CD4-positive, alpha-beta T cell (primary cell): ENCODE measurements at regions not wholly inside any gene's neighbourhood (a gene's known extent, or its start where the extent isn't known, plus 50 kb on each side); places are given as distances from the start of the nearest gene placed in this dataset.

Source experiments
- ATAC-seq: fragments of 200-7000 bp; cut with Tn5 transposase; one replicate; pipeline ENCODE4 v1.10.0; 2022; ENCODE audit warnings: mild to moderate bottlenecking; ENCODE audit not compliant: poor library complexity
- CTCF ChIA-PET: fragments of 350-600 bp; sonication (Branson Sonifier 250); formaldehyde crosslinking; loops from one replicate; lab custom pipeline; 2021; ENCODE audit warnings: antibody characterized with exemption, inconsistent platforms; lab: Charles Lee
- POLR2A ChIA-PET: fragments of 350-600 bp; sonication (Branson Sonifier 250); formaldehyde crosslinking; loops from one replicate; lab custom pipeline; 2021; ENCODE audit warnings: antibody characterized with exemption, inconsistent platforms; lab: Charles Lee
- DNase-seq, 14 experiments: peaks; one replicate each; pipeline ENCODE4 v3.0.0-alpha.2; 2013 to 2020; ENCODE audit warnings: mixed read lengths in 2 of 14
- H3K27ac ChIP-seq, 2 donors: one replicate each; pipeline versions ENCODE4 v1.5.1 to v1.7.0; 2013; ENCODE audit warnings: low read length in 2 of 2, low read depth in 1 of 2, mild to moderate bottlenecking in 1 of 2
- H3K27me3 ChIP-seq, 2 experiments: 1 replicate in 1 of 2; 2 replicates in 1 of 2; pipeline versions ENCODE4 v1.6.1 to v1.7.0; 2013; ENCODE audit warnings: low read length in 2 of 2, control low read depth in 1 of 2, mild to moderate bottlenecking in 1 of 2, moderate library complexity in 1 of 2; ENCODE audit not compliant: insufficient read depth in 2 of 2, control insufficient read depth in 1 of 2
- H3K36me3 ChIP-seq: one replicate; pipeline ENCODE4 v1.6.1; 2013; ENCODE audit warnings: low read length, control low read depth; ENCODE audit not compliant: insufficient read depth
- H3K4me1 ChIP-seq: one replicate; pipeline ENCODE4 v1.6.1; 2013; ENCODE audit warnings: low read length, control low read depth; ENCODE audit not compliant: insufficient read depth
- H3K4me3 ChIP-seq: one replicate; pipeline ENCODE4 v1.5.1; 2013; ENCODE audit warnings: mild to moderate bottlenecking, low read length, moderate library complexity
- H3K9me3 ChIP-seq, 2 experiments: 1 replicate in 1 of 2; 2 replicates in 1 of 2; pipeline versions ENCODE4 v1.6.1 to v1.7.0; 2013; ENCODE audit warnings: low read length in 2 of 2, mild to moderate bottlenecking in 2 of 2, control low read depth in 1 of 2, moderate library complexity in 1 of 2; ENCODE audit not compliant: control insufficient read depth in 1 of 2, insufficient read depth in 1 of 2
- H3K27ac Mint-ChIP-seq: one replicate; pipeline ENCODE4 v1.8.0; 2020; ENCODE audit warnings: mixed read lengths
- H3K27me3 Mint-ChIP-seq: one replicate; pipeline ENCODE4 v1.8.0; 2021; ENCODE audit warnings: mixed read lengths
- H3K36me3 Mint-ChIP-seq: one replicate; pipeline ENCODE4 v1.8.0; 2021; ENCODE audit warnings: low read depth, mixed read lengths
- H3K4me1 Mint-ChIP-seq: one replicate; pipeline ENCODE4 v1.8.0; 2021; ENCODE audit warnings: low read depth, mixed read lengths
- H3K4me3 Mint-ChIP-seq: one replicate; pipeline ENCODE4 v1.8.0; 2020; ENCODE audit warnings: mild to moderate bottlenecking, mixed read lengths
- H3K9me3 Mint-ChIP-seq: one replicate; pipeline ENCODE4 v1.8.0; 2020; ENCODE audit warnings: mixed read lengths
- intact Hi-C, 2 experiments: fragments of 100-400 bp; cut with DNase I in 1 of 2; cut with micrococcal nuclease in 1 of 2; formaldehyde crosslinking; loops; one replicate each; pipeline versions ENCODE4 v1.15.1 to v1.9.0; 2023 to 2025; cut with DNase I, micrococcal nuclease
- TF ChIP-seq, protein P1 (sequence below): fragments of 200-600 bp; IDR thresholded peaks from one replicate; pipeline ENCODE4 v1.8.0; 2022; ENCODE audit warnings: antibody characterized with exemption, mild to moderate bottlenecking

DNA sequence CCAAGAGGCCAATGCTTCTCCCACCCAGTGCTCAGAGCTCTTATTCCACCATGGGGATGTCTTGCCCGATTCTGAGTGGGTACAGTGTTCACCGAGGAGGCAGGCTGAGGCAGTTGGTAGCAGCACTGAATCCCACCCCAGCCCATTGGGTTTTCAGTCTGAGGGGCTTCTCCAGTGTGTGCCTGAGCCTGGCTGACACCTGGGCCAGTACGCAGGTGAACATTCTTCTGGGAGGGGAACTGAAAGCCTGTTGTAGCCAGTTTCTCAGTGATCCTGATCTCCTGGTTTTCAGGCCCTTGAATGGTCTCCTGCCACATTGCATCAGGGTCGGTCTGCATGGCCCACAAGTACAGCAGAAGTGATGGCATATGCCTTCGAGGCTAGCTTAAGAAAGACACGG lies 98.2 kb downstream of the TMEM17 start:
- H3K9me3 Mint-ChIP-seq, result no peaks in the 10 kb centered on the region
- intact Hi-C loops, result loop anchor here in 1 of 2 experiments (10.0 kb wide), 1 partner anchor 233 kb away; no protein-coding TSS in a partner anchor

DNA sequence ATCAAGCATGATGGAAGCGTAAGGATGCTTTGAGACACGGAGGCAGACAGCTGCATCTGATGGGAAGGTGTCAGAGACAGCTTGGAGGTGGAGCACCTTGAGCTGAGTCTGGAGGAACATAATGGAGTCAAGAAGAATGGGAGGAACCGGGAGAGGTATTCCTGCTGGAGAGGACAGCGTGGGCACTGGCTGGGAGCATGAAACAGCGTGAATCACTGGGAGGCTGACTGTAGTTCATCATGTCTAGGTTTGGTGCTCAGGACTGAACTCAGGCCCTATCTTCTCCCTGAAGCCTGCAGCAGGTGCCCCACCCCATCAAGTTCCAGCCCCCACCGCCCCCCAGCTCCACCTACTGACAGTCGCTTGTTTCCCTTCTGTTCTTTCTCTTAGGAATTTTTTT lies 98.6 kb downstream of the TMEM17 start:
- intact Hi-C loops, result loop anchor here in 1 of 2 experiments (10.0 kb wide), 1 partner anchor 233 kb away; no protein-coding TSS in a partner anchor

More for the DNA sequence above, 98.2 kb downstream of the TMEM17 start:
- TF ChIP-seq, protein P1, sequence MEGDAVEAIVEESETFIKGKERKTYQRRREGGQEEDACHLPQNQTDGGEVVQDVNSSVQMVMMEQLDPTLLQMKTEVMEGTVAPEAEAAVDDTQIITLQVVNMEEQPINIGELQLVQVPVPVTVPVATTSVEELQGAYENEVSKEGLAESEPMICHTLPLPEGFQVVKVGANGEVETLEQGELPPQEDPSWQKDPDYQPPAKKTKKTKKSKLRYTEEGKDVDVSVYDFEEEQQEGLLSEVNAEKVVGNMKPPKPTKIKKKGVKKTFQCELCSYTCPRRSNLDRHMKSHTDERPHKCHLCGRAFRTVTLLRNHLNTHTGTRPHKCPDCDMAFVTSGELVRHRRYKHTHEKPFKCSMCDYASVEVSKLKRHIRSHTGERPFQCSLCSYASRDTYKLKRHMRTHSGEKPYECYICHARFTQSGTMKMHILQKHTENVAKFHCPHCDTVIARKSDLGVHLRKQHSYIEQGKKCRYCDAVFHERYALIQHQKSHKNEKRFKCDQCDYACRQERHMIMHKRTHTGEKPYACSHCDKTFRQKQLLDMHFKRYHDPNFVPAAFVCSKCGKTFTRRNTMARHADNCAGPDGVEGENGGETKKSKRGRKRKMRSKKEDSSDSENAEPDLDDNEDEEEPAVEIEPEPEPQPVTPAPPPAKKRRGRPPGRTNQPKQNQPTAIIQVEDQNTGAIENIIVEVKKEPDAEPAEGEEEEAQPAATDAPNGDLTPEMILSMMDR, result no peak
- Mint-ChIP-seq H3K27me3 (no peaks in the 10 kb centered on the region), H3K4me3 (no peak overlapping the region), H3K4me1 (peaks cover 5% of the 10 kb centered on the region), H3K36me3 (no peaks in the 10 kb centered on the region), H3K27ac (no peak overlapping the region)
- no peak overlapping the region for H3K4me3 ChIP-seq
- no peaks in the 10 kb centered on the region for H3K36me3 ChIP-seq
- CTCF ChIA-PET, result no interaction called here
- POLR2A ChIA-PET, result no interaction called here
- H3K27me3 ChIP-seq, result no peaks in the 10 kb centered on the region
- DNase-seq (no peak), ATAC-seq (no peak)
- H3K9me3 ChIP-seq, result no peaks in the 10 kb centered on the region
- H3K4me1 ChIP-seq, result peaks cover 5% of the 10 kb centered on the region
- H3K27ac ChIP-seq, result no peak overlapping the region

DNA sequence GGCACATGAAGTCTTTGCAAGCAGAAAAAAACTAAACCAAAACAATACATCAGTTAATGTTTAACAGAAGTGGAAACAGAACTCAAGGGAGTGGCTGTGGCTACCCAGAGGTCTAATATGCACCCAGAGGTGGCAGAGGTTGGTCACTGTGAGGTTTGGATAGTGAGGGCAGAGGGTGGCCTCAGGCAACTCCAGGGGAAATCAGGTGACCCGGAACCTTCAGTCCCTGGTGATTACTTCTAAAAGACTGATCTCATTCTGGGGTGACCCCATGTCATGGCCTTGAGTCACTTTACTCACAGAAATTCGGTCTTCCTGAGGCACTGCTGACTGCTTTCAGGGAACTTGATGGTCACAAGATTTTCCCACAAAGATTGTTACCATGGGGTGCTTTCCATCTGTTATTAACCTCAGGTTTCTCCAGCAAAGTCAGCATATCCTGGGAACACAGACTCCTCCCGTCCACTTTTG lies 99.4 kb downstream of the TMEM17 start:
- DNase-seq (no peak), ATAC-seq (no peak)
- no peaks in the 10 kb centered on the region for H3K36me3 ChIP-seq
- ChIA-PET POLR2A (no interaction called here), CTCF (no interaction called here)
- peaks cover 1% of the 10 kb centered on the region for H3K4me1 ChIP-seq
- H3K27ac ChIP-seq, result no peak overlapping the region
- no peak overlapping the region for H3K4me3 ChIP-seq
- Mint-ChIP-seq H3K27ac (no peak overlapping the region), H3K9me3 (no peaks in the 10 kb centered on the region), H3K36me3 (no peaks in the 10 kb centered on the region), H3K27me3 (no peaks in the 10 kb centered on the region), H3K4me3 (no peak overlapping the region), H3K4me1 (no peaks in the 10 kb centered on the region)
- TF ChIP-seq, protein P1, result no peak
- intact Hi-C loops, result loop anchor here in 1 of 2 experiments (10.0 kb wide), 1 partner anchor 232 kb away; no protein-coding TSS in a partner anchor
- H3K27me3 ChIP-seq, result no peaks in the 10 kb centered on the region
- H3K9me3 ChIP-seq, result no peaks in the 10 kb centered on the region

More for the DNA sequence above, 98.6 kb downstream of the TMEM17 start:
- POLR2A ChIA-PET, result no interaction called here
- Mint-ChIP-seq H3K27ac (no peak overlapping the region), H3K9me3 (no peaks in the 10 kb centered on the region), H3K4me3 (no peak overlapping the region), H3K4me1 (peaks cover 5% of the 10 kb centered on the region), H3K27me3 (no peaks in the 10 kb centered on the region), H3K36me3 (no peaks in the 10 kb centered on the region)
- no peaks in the 10 kb centered on the region for H3K27me3 ChIP-seq
- H3K9me3 ChIP-seq, result no peaks in the 10 kb centered on the region
- H3K36me3 ChIP-seq, result no peaks in the 10 kb centered on the region
- CTCF ChIA-PET, result no interaction called here
- H3K4me1 ChIP-seq, result peaks cover 5% of the 10 kb centered on the region
- DNase-seq (no peak), ATAC-seq (no peak)
- TF ChIP-seq, protein P1, result no peak
- H3K27ac ChIP-seq, result no peak overlapping the region
- H3K4me3 ChIP-seq, result no peak overlapping the region
